HFFc6 (cell line): ENCODE measurements at regions not wholly inside any gene's neighbourhood (a gene's known extent, or its start where the extent isn't known, plus 50 kb on each side); places are given as distances from the start of the nearest gene placed in this dataset.

ENCODE experiments used
- DNase-seq: peaks from one replicate; pipeline ENCODE4 v3.0.0-alpha.2; 2018
- H3K27ac Mint-ChIP-seq: 2 replicates; pipeline ENCODE4 v1.8.0; 2020; ENCODE audit warnings: mild to moderate bottlenecking, mixed read lengths
- H3K27me3 Mint-ChIP-seq: 2 replicates; pipeline ENCODE4 v1.8.0; 2021; ENCODE audit warnings: mild to moderate bottlenecking, moderate library complexity, mixed read lengths; ENCODE audit not compliant: insufficient read depth
- H3K36me3 Mint-ChIP-seq: 2 replicates; pipeline ENCODE4 v1.8.0; 2021; ENCODE audit warnings: low read depth, mixed read lengths
- H3K4me1 Mint-ChIP-seq: 2 replicates; pipeline ENCODE4 v1.8.0; 2020; ENCODE audit warnings: low read depth, mixed read lengths
- H3K4me3 Mint-ChIP-seq: 2 replicates; pipeline ENCODE4 v1.8.0; 2020; ENCODE audit warnings: mild to moderate bottlenecking, moderate library complexity, mixed read lengths
- H3K9me3 Mint-ChIP-seq: 2 replicates; pipeline ENCODE4 v1.8.0; 2020; ENCODE audit warnings: mild to moderate bottlenecking, mixed read lengths
- TF ChIP-seq, protein P1 (sequence below): fragments of 200-600 bp; sonication (generic); IDR thresholded peaks from 2 replicates; pipeline ENCODE4 v1.5.0; 2021; ENCODE audit warnings: antibody characterized with exemption, mild to moderate bottlenecking

- H3K27me3 Mint-ChIP-seq, result peaks cover 6% of the 10 kb centered on the region
- 0 out of 2 replicates have a peak, but pooled peaks cover 5% of the 10 kb centered on the region for H3K36me3 Mint-ChIP-seq
- TF ChIP-seq, protein P1, sequence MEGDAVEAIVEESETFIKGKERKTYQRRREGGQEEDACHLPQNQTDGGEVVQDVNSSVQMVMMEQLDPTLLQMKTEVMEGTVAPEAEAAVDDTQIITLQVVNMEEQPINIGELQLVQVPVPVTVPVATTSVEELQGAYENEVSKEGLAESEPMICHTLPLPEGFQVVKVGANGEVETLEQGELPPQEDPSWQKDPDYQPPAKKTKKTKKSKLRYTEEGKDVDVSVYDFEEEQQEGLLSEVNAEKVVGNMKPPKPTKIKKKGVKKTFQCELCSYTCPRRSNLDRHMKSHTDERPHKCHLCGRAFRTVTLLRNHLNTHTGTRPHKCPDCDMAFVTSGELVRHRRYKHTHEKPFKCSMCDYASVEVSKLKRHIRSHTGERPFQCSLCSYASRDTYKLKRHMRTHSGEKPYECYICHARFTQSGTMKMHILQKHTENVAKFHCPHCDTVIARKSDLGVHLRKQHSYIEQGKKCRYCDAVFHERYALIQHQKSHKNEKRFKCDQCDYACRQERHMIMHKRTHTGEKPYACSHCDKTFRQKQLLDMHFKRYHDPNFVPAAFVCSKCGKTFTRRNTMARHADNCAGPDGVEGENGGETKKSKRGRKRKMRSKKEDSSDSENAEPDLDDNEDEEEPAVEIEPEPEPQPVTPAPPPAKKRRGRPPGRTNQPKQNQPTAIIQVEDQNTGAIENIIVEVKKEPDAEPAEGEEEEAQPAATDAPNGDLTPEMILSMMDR, result no peak
- DNase-seq, result peak; percentile 91
- peaks cover 38% of the 10 kb centered on the region for H3K4me1 Mint-ChIP-seq
- no peaks in the 10 kb centered on the region for H3K9me3 Mint-ChIP-seq
- peak overlapping the region; percentile 20; the same call in 1 of the 2 replicates for H3K4me3 Mint-ChIP-seq
- H3K27ac Mint-ChIP-seq, result peak overlapping the region; percentile 92
Measured at GRCh38 chr2:42987112-42987922, 194.9 kb upstream of the HAAO start.

DNA sequence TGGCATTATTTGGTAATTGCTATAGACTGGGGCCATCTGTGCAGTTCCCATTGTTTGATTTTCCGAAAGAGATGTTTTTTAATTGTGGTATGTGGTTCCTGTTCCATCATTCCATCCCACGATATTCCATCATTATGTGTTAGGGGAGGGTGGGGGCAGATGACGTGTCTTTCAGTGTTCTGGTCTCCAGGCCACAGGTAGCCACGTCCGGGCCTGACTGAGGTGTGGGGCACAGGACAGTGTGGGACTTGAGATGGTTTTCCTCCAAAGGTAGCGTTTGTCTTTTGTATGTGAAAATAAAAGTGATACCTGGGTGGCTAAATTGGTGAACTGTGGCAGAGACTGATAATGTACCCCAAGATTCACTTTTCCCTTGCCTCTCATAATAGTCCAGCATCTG, 192.2 kb upstream of the HAAO start:
- H3K4me1 Mint-ChIP-seq, result peaks cover 46% of the 10 kb centered on the region
- no peak overlapping the region for H3K4me3 Mint-ChIP-seq
- 0 out of 2 replicates have a peak, but pooled peaks cover 5% of the 10 kb centered on the region for H3K36me3 Mint-ChIP-seq
- TF ChIP-seq, protein P1, result no peak
- peaks cover 6% of the 10 kb centered on the region for H3K27me3 Mint-ChIP-seq
- H3K27ac Mint-ChIP-seq, result no peak overlapping the region
- no peak for DNase-seq
- H3K9me3 Mint-ChIP-seq, result no peaks in the 10 kb centered on the region

- no peak for DNase-seq
- 0 out of 2 replicates have a peak, but pooled peaks cover 5% of the 10 kb centered on the region for H3K36me3 Mint-ChIP-seq
- TF ChIP-seq, protein P1, result no peak
- peaks cover 49% of the 10 kb centered on the region for H3K4me1 Mint-ChIP-seq
- H3K27me3 Mint-ChIP-seq, result peaks cover 6% of the 10 kb centered on the region
- no peak overlapping the region for H3K27ac Mint-ChIP-seq
- H3K9me3 Mint-ChIP-seq, result no peaks in the 10 kb centered on the region
- H3K4me3 Mint-ChIP-seq, result no peak overlapping the region
Measured at GRCh38 chr2:42984081-42984480, 191.7 kb upstream of the HAAO start.

GRCh38 chr2:42980764-42981416, 188.5 kb upstream of the HAAO start:
- H3K36me3 Mint-ChIP-seq, result 0 out of 2 replicates have a peak, but pooled peaks cover 5% of the 10 kb centered on the region
- peaks cover 7% of the 10 kb centered on the region for H3K27me3 Mint-ChIP-seq
- H3K27ac Mint-ChIP-seq, result no peak overlapping the region
- H3K4me3 Mint-ChIP-seq, result no peak overlapping the region
- H3K4me1 Mint-ChIP-seq, result peaks cover 55% of the 10 kb centered on the region
- DNase-seq, result no peak
- no peaks in the 10 kb centered on the region for H3K9me3 Mint-ChIP-seq
- TF ChIP-seq, protein P1, result no peak

DNA sequence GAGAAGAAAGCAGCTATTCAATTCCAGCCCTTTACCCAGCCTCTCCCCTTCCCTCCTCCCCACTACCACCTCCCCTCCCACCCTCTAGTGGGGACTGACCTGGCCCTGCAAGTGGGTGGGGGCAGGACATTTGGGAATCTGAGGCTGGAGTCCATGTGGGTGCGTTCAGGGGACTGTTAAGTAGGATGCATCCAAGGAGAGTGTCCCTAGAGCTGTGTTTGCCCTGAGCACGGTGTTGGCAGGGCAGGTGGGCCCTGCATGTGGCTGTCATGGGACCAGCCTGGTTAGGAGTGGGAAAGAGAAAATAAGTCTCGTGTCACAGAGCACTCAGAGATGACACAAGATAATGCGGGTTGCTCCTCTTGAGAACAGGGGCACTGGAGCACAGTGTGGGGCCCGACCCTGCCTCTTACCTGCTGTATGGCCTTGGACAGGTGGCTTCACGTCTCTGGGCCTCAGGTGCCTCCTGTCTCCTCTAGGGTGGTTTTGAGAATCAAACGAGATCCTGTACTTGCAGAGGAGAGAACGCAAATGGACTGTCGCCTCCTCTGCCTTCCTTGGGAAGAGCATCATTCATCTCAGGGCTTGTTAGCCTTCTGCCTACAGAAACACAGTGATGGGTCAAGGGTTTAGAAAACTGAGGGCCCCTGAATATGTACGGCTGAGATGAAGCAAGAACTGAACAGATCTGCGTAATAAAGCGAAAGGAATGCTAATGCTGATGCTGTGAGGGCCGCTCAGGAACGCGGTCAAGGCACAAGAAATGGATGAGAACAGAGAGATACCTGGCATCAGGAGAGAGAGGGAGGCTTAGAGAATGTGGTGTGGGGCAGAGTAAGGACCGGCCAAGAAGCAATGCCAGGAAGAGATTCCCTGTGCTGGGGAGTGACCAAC, 187.7 kb upstream of the HAAO start:
- 0 out of 2 replicates have a peak, but pooled peaks cover 2% of the 10 kb centered on the region for H3K36me3 Mint-ChIP-seq
- TF ChIP-seq, protein P1, result no peak
- H3K4me3 Mint-ChIP-seq, result no peak overlapping the region
- H3K4me1 Mint-ChIP-seq, result peaks cover 58% of the 10 kb centered on the region
- no peaks in the 10 kb centered on the region for H3K9me3 Mint-ChIP-seq
- peaks cover 7% of the 10 kb centered on the region for H3K27me3 Mint-ChIP-seq
- no peak for DNase-seq
- no peak overlapping the region for H3K27ac Mint-ChIP-seq
